ENCODE measurements at regions not wholly inside any gene's neighbourhood (a gene's known extent, or its start where the extent isn't known, plus 50 kb on each side); places are given as distances from the start of the nearest gene placed in this dataset.

DNA sequence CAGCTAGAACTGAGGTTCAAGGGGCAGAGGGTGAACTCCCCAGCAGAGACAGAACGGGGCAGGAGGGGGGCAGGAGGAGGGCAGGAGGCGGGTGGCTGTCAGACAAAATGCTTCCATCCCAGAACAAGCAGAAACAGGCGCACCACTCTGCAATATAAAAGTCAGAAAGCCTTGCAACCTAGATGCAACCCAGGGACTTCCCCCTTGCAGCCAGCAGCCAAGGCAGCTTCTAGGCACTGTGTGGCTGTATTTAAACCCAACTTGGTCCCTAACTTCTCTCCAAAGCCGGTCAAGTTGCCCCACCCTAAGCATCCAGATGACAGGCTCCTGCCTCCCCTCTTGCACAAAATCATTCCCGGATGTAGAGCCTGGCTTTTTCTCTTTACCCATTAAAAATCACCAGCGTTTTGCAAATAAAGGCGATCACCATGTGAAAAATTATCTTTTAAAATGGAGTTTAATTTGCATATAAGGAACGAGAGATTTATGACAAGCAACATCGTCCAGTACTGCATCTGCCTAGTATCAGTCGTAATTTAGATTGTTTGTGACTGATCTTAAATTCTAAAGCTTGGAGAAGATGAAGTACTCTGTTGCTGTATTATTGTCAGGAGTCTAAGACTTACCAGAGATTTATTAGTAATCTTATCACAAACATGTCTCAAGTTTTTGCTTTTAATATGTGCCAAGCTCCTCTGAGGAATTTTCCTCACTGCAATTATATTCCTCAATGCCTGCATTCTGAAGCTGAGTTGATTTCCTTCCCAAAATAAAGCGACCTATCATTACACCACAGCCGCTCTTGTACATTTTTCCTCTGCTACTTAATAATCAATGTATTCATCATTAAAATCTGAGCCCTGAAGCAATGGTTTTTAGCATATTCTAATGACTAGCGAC lies 307.1 kb upstream of the ZNF507 start:
- TF ChIP-seq, protein P1, sequence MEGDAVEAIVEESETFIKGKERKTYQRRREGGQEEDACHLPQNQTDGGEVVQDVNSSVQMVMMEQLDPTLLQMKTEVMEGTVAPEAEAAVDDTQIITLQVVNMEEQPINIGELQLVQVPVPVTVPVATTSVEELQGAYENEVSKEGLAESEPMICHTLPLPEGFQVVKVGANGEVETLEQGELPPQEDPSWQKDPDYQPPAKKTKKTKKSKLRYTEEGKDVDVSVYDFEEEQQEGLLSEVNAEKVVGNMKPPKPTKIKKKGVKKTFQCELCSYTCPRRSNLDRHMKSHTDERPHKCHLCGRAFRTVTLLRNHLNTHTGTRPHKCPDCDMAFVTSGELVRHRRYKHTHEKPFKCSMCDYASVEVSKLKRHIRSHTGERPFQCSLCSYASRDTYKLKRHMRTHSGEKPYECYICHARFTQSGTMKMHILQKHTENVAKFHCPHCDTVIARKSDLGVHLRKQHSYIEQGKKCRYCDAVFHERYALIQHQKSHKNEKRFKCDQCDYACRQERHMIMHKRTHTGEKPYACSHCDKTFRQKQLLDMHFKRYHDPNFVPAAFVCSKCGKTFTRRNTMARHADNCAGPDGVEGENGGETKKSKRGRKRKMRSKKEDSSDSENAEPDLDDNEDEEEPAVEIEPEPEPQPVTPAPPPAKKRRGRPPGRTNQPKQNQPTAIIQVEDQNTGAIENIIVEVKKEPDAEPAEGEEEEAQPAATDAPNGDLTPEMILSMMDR (IDR thresholded peaks at IDR 0.05; ENCODE audit: insufficient read depth, missing control alignments): no peak
- FAIRE-seq (no peak), DNase-seq (ENCODE audit: insufficient read length, low spot score) (no peak)

DNA sequence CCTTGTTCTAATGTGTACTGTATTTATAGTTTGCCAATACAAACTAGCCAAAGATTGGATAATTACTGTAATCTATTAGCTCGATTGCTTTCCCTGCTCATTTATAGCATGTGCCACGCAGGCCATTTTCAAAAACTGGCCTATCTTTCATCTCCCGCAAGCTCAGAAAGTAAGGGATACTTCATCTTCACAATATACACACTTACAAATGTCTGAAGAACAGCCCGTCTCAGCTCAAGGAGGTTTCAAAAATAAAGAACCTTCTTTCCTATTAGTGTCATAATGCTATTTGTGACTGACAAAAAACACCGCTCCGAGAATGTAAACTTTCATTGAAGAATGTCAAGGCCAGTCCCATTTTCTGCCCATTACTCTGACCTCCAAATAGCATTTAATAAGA lies 306.4 kb upstream of the ZNF507 start:
- FAIRE-seq: no peak
- TF ChIP-seq, protein P1 (IDR thresholded peaks at IDR 0.05; ENCODE audit: insufficient read depth, missing control alignments): no peak

DNA sequence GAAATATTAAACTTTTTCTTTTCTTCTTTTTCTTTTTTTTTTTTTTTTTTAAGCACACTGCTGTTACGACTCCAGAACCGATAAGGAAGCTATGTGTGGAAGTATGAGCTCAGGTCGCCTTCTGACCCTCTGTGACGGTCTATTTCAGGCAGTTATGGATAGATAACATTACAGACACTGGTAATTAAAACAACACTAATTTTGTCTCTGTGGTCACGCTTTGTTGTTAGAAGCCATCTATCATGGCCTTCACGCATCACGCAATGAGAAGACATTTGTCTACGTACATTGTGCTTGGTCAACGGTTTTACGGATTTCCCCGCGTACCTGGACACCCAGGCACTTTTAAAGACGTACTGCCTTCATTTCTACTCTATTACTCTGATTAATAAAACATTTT lies 306.0 kb upstream of the ZNF507 start:
- no peak for DNase-seq (ENCODE audit: insufficient read length, low spot score)

More for the DNA sequence above, 306.4 kb upstream of the ZNF507 start:
- no peak for DNase-seq (ENCODE audit: insufficient read length, low spot score)

DNA sequence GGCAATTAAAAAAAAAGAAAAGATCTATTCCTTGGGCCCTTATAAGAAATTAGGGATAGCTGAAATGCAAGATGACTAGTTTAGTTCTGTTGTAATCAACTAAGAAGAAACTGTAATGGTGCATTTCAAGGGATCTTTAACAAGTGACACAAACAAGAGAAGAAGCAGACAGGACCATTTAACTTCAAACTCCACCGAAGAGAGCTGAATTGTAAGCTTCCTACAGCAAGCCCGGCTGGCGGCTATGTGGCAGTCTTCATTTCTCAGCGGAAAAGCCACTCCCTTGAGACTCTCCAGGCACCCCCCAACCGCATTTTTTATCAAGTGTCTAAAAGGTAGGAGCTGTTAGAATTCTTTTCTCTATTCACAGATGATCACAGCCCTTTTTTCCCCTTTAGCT lies 305.2 kb upstream of the ZNF507 start:
- DNase-seq (ENCODE audit: insufficient read length, low spot score): no peak
- TF ChIP-seq, protein P1 (IDR thresholded peaks at IDR 0.05; ENCODE audit: insufficient read depth, missing control alignments): no peak
- FAIRE-seq: no peak

More for the DNA sequence above, 306.0 kb upstream of the ZNF507 start:
- TF ChIP-seq, protein P1 (IDR thresholded peaks at IDR 0.05; ENCODE audit: insufficient read depth, missing control alignments): no peak
- no peak for FAIRE-seq

DNA sequence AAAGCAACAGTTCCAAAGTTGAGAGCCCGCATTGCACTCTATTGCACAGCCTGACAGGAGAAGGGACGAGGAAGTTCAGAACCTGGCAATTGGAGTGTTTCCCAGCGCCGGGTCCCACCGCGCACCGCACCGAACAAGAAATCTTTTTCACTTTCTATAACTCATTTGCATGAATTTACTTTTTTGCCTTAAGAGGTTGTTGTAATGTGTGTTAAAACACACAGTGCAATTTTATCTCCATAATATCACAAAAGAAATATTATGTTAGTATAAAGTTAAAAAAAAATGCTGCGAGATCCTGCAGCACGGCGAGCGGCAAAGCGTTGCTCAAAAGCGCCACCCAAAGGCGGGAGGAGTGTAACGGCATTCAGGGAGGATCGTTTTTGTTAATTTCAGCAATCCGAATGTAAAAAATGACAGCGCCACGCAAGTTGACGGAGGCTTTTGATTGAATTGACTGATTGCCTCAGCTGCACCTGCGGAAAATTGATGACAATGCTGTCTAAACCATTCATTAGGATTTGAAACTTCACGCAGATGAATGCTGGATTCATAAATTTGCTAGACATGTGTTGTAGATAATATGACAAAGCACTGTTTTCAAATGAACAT lies 303.6 kb upstream of the ZNF507 start:
- DNase-seq (ENCODE audit: insufficient read length, low spot score) (peak; percentile 25), FAIRE-seq (no peak)
- TF ChIP-seq, protein P1 (IDR thresholded peaks at IDR 0.05; ENCODE audit: insufficient read depth, missing control alignments): peak; percentile 77

DNA sequence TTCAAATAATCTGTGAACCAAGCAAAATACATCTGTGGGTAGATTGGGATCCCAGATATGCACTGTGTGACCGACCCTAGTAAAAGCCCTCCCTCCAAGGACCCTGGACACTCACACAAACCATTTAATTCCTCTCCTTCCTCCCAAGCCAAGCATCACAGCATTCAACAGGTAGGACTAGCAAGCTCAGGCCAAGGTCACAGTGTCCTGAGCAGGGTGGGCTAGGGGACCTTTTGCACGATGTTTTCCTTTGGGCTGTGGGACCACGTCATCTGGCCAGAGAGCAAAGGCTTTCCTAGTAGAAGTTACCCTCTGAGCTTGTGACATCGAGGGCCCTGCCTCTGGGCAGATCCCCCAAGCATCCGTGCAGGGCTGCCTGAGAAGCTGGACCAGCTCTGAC lies 297.6 kb upstream of the ZNF507 start:
- TF ChIP-seq, protein P1 (IDR thresholded peaks at IDR 0.05; ENCODE audit: insufficient read depth, missing control alignments): no peak
- DNase-seq (ENCODE audit: insufficient read length, low spot score) (no peak), FAIRE-seq (no peak)

DNA sequence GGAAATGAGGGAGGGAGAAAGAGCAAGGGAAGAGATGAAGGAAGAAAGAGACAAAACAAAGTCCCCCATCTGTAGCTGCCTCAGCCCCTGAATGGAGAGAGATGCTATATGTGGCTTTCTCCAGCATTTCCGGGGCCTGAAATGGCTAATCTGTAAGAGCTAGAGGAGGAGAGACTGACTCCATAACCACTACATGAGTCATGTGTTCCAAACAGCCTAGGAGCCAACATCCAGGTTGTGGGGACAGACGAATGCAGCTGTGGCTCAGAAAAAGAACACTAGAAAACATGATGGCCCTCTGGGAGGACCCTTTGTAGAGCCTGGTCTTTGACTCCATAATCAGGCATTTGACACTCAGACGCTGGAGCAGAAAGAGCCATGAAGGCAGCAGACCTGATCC lies 292.0 kb upstream of the ZNF507 start:
- FAIRE-seq: no peak
- TF ChIP-seq, protein P1 (IDR thresholded peaks at IDR 0.05; ENCODE audit: insufficient read depth, missing control alignments): no peak
- no peak for DNase-seq (ENCODE audit: insufficient read length, low spot score)
